GM21515 (cell line): ENCODE measurements at regions not wholly inside any gene's neighbourhood (a gene's known extent, or its start where the extent isn't known, plus 50 kb on each side); places are given as distances from the start of the nearest gene placed in this dataset.
A peak's percentile ranks its signal among the peaks of the same experiment; 100 is the strongest.
"Not testable (repeated sequence)": the region's sequence is repeated elsewhere in the genome, so short reads cannot be mapped to it uniquely, and the experiment has no call there.

Experiments
- ATAC-seq: cut with Tn5 transposase; IDR thresholded peaks from one replicate; pipeline ENCODE4 v1.9.1; 2021; ENCODE audit not compliant: unreplicated experiment

DNA sequence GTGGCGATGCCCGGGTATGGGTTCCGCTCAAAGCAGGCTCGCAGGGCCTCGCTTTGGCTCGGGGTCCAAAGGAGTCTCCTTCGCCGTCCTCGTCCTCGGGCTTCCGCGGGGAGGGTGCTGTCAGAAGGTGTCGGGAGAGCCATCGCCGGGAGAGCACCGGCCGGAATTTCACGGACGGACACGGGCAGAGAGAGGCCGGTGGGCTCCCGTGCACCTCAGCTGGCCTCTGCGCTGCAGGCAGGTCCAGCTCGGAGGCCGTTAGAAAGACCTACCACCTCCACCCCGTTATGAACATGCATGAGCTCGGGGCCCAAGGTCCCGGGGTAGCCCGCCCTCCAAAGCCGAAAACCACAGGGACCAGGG, 1846.0 kb upstream of the DEFB115 start:
- not testable (repeated sequence) for ATAC-seq

- ATAC-seq, result no peak
These were observed 1838.1 kb upstream of the DEFB115 start for GRCh38 chr20:29419378-29419777.

DNA sequence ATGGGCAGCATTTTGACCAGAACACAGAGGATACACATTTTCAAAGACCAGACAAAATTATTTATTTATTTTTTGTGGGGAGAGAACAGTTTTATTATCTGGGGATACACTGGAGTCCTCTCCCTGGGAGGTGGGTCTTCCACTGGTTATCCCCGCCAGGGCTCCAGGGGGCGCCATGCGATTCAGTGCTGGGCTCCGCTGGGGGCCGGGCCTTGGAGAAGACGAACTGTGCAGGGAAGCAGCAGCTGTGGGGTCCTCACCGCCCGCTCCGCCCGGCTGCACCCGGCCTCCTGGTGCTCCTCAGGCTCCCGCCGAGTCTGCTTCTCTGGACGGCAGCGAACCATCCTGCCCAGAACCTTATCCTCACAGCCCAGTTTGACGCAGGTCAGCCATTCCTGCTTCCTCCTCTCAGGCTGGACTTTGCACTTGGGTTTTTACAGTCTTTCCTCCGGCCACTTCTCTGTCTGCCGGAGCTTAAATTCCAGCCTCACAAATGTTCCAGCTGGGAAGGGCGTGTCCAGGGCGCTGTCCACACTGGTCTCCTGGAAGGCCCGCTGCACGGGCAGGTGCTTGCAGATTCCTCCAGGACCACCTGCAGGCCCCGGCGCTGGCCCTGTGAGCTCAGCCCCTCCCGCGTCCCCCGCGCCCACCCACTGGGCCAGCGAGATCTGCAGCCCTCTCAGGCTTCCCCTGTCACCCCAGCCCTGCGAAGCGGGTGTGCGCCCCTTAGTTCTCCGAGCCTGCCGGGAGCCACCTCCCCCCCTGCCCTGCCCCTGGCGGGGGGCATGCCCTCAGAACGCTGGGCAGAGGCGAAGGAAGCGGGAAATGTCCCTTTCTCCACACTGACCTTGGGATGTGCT, 1830.0 kb upstream of the DEFB115 start:
- ATAC-seq, result no peak

DNA sequence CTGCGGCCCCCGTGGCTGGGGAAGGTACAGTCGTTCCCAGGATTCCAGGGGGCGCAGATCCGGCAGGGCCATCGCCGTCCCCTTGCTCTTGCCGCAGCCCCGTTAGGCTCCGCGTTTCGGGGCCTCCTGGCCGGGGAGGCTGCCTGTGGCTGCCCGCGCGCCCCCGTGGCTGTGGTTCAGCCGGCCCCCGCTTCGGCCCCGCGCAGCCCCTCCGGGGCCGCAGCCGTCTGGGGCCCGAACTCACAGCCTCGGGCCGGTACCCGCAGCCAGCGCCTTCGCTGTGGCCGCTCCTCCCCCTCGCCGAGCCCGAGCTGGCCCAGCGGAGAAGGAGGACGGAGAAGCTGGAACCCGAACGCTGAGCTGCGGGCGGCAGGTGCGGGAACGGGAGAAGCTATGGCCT, 1826.9 kb upstream of the DEFB115 start:
- ATAC-seq, result no peak

DNA sequence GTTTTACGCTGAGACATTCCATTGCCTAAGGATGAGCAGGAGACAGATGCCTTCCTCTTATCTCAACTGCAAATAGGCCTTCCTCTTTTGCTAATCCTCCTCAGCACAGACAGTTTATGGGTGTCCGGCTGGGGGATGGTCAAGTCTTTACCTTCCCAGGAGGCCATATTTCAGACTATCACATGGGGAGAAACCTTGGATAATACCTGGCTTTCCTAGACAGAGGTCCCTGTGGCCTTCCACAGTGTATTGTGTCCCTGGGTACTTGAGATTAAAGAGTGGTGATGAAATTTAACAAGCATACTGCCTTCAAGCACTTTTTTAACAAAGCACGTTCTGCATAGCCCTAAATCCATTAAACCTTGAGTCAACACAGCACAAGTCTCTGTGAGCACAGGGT, 1816.7 kb upstream of the DEFB115 start:
- not testable (repeated sequence) for ATAC-seq

DNA sequence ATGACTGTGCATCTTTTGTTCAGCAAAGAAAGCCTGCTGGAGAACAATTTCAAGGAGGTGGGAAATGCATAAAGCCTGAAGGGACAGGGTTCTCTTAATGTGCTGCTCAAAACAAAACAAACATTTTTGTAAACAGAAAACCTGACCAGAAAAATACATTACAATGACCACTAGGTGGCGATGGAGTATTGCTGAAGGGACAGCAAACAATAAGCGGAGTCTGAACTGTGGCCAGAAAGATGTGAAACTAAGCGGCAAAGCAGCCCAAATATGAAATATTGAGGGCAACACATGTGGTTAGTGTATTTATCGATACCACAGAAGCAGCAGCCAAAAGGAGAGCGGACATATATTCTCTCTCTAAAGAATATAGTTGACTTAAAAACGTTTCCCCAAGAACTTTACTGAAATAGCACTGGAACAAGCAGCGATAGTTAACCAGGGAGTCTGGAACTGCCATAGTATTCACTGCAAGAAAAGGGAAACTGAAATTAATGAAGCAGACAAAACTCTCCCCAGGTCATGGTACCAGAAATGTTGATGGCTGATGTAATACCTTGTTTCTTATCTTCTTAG, 1814.2 kb upstream of the DEFB115 start:
- ATAC-seq, result not testable (repeated sequence)

DNA sequence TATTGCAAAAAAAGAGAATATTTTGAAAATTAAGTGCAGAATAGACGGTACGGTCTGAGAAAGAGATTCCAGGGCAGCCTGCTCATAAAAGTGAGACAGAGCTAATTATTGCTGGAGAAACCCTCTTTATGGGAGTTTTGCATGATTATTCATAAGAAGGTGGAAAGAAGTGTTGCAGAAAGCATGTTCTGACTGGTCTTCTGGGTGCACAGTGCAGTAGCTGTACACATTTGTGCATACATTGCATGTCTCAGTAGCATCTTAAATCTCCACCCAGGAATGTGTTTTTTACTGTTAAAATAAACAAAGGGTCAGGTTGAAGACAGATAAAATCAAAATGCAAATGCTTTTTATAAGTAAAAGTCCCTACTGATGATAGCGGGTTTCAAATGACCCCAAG, 1813.6 kb upstream of the DEFB115 start:
- peak; percentile 69 for ATAC-seq

DNA sequence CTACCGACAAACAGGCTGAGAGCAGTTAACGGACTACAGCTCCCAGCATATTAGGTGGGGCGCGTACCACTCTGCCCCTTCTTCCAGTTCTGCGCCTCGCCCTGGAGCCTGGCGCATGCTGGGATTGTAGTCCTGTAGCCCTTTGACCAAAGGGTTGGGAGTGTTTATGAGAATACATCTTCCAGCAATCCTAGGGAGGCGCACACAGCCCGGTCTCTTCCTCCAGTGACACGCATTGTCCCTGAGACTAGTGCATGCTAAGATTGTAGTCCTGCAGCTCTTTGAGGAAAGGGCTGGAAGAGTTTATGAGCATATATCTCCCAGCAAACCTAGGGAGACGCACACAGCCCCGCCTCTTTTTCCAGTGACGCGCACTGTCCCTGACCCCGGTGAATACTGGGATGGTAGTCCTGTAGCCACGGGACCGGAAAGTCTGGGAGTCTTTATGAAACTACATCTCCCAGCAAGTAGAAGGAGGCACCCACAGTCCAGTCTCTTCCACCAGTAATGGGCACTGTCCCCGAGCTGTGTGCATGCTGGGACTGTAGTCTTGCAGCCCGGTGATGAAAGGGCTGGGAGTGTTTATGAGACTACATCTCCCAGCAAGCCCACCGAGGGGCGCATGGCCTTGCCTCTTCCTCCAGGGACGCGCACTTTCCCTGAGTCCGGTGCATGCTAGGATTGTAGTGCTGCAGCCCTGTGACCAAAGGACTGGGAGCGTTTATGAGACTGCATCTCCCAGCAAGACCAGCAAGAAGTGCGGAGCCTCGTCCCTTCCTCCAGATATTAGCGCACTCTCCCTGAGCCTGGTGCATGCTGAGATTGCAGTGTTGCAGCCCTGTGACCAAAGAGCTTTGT, 1812.2 kb upstream of the DEFB115 start:
- not testable (repeated sequence) for ATAC-seq

- not testable (repeated sequence) for ATAC-seq
These were observed 1809.7 kb upstream of the DEFB115 start for GRCh38 chr20:29447517-29448484.

DNA sequence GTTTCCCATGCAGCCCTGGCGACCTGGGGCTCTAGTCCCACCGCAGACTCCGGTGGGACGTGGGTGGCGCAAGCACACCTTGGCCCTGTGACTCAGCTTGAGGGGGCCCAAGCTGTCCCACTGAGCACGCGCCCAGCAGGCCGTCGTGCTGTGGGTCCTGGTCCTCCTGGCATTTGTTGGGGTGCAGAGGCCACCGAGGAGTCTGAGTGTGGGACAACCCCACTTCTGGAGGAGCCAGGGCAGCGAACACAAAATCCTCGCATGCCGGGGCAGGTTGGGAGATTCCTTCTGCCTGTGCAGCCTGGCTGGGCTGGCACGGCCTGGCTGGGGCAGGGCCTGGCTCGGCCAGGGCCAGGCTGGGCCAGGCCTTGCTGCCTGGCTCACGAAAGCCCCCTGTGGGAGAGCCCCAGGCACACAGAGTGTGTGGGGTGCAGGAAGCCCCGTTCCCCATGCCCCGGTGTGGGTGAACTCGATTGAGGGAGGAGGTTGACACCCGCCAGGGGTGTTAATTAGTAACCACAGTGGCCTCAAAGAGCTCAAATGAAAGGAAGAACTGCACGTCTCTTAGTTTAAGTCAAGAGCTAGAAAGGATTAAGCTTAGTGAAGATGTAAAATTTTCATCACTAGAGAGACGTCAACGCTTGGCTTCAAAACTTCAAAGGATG, 1808.5 kb upstream of the DEFB115 start:
- no peak for ATAC-seq

GRCh38 chr20:29452186-29452585, 1805.3 kb upstream of the DEFB115 start:
- no peak for ATAC-seq

- ATAC-seq, result not testable (repeated sequence)
These were observed 1800.3 kb upstream of the DEFB115 start for GRCh38 chr20:29456987-29457693.

DNA sequence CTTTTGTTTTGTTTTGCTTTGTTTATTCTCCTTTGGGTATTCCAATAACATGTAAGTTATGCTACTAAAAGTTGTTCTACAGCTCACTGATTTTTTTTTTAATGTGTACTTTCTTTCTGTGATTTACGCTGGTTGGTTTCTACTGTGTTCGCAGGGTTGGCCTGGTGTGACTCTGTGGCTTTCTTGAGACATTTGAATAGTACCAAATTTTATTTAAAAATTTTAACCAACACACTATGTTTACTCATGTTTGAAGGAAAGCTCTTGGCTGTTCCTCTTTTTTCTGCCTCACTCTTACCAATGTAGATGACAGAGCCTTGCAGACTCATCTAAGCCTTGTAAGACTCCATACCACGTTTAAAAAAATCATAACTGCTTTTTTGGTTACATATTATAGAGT, 1784.9 kb upstream of the DEFB115 start:
- no peak for ATAC-seq

- ATAC-seq, result not testable (repeated sequence)
These were observed 1764.6 kb upstream of the DEFB115 start for GRCh38 chr20:29492840-29493239.

DNA sequence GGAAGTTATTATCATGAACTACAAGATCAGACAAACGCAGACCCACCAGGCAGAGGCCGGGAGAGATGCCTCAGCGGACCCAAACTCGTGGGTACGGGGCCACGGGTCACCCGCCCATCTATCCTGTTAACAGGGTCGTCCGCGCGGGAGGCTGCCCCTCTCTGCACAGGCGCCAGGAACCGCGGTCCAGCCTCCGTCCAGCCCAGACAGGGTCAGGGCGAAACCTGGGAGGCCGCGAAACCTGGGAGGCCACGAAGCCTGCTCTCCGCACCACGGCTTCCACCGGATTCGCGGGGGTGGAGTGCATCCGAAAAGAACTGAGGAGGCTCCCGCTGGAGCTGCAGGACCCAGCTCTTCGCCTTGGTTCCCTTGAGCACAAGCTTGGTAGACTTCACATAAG, 1760.7 kb upstream of the DEFB115 start:
- ATAC-seq, result not testable (repeated sequence)

DNA sequence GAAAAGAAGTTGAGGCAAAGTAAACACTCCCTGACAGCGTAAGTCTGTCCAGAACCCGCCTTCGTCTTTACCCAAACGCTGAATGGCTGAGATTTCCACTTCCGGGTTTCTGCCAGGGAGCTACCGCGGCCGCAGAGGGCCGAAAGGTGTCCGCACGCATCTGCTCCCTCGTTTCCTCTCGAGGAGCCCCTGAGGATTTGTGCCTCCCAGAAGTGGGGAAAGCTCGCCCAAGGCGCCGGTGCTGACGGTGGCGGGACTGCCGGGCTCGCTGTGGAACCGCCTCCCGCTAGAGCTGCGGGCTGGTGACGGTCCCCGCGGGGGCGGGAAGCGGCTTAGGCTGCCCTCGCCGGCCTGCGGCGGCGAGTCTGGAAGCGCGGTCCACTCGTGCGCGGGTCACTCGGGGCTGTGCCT, 1760.2 kb upstream of the DEFB115 start:
- no peak for ATAC-seq

GRCh38 chr20:29497684-29498083, 1759.8 kb upstream of the DEFB115 start:
- ATAC-seq, result not testable (repeated sequence)

- ATAC-seq, result not testable (repeated sequence)
These were observed 1756.7 kb upstream of the DEFB115 start for GRCh38 chr20:29500738-29501137.

GRCh38 chr20:29514634-29515033, 1742.8 kb upstream of the DEFB115 start:
- not testable (repeated sequence) for ATAC-seq
